Epithelial cell of prostate (primary cell): ENCODE measurements at regions not wholly inside any gene's neighbourhood (a gene's known extent, or its start where the extent isn't known, plus 50 kb on each side); places are given as distances from the start of the nearest gene placed in this dataset.

ENCODE experiments used
- DNase-seq: peaks from one replicate; pipeline ENCODE4 v3.0.0-alpha.2; 2011; ENCODE audit warnings: low read depth, low spot score
- H3K27ac ChIP-seq: fragments of 450-650 bp; 2 replicates; pipeline ENCODE4 v1.5.1; 2017; ENCODE audit warnings: mild to moderate bottlenecking

- no peak overlapping the region for H3K27ac ChIP-seq
- no peak for DNase-seq
Measured at GRCh38 chr10:117698809-117699208, 156.3 kb downstream of the EMX2 start.

GRCh38 chr10:117699436-117700075, 157.0 kb downstream of the EMX2 start:
- DNase-seq: no peak
- no peak overlapping the region for H3K27ac ChIP-seq

GRCh38 chr10:117710181-117710798, 167.7 kb downstream of the EMX2 start:
- DNase-seq: no peak
- H3K27ac ChIP-seq: no peak overlapping the region

- no peak overlapping the region for H3K27ac ChIP-seq
Measured at GRCh38 chr10:117716889-117717288, 174.3 kb downstream of the EMX2 start.

GRCh38 chr10:117718986-117719920, 176.7 kb downstream of the EMX2 start:
- H3K27ac ChIP-seq: no peak overlapping the region
- DNase-seq: no peak

More at GRCh38 chr10:117716889-117717288, 174.3 kb downstream of the EMX2 start:
- DNase-seq: no peak

- DNase-seq: no peak
- H3K27ac ChIP-seq: no peak overlapping the region
Measured at GRCh38 chr10:117720931-117721835, 178.6 kb downstream of the EMX2 start.

- no peak overlapping the region for H3K27ac ChIP-seq
- no peak for DNase-seq
Measured at GRCh38 chr10:117721873-117722272, 179.3 kb downstream of the EMX2 start.

- H3K27ac ChIP-seq: no peak overlapping the region
- DNase-seq: no peak
Measured at GRCh38 chr10:117723343-117723742, 180.8 kb downstream of the EMX2 start.

GRCh38 chr10:117725993-117726392, 183.4 kb downstream of the EMX2 start:
- H3K27ac ChIP-seq: no peak overlapping the region

GRCh38 chr10:117726596-117727295, 184.2 kb downstream of the EMX2 start:
- DNase-seq: no peak
- no peak overlapping the region for H3K27ac ChIP-seq

More at GRCh38 chr10:117725993-117726392, 183.4 kb downstream of the EMX2 start:
- no peak for DNase-seq

- DNase-seq: no peak
- H3K27ac ChIP-seq: no peak overlapping the region
Measured at GRCh38 chr10:117727421-117727820, 184.9 kb downstream of the EMX2 start.

- no peak overlapping the region for H3K27ac ChIP-seq
- DNase-seq: no peak
Measured at GRCh38 chr10:117728087-117728486, 185.5 kb downstream of the EMX2 start.

- H3K27ac ChIP-seq: no peak overlapping the region
- no peak for DNase-seq
Measured at GRCh38 chr10:117729156-117729555, 186.6 kb downstream of the EMX2 start.

- no peak for DNase-seq
- H3K27ac ChIP-seq: no peak overlapping the region
Measured at GRCh38 chr10:117731121-117731791, 188.7 kb downstream of the EMX2 start.

- DNase-seq: no peak
- H3K27ac ChIP-seq: no peak overlapping the region
Measured at GRCh38 chr10:117734731-117735405, 192.3 kb downstream of the EMX2 start.

- H3K27ac ChIP-seq: no peak overlapping the region
- DNase-seq: no peak
Measured at GRCh38 chr10:117736655-117737054, 194.1 kb downstream of the EMX2 start.

- DNase-seq: no peak
- H3K27ac ChIP-seq: no peak overlapping the region
Measured at GRCh38 chr10:117740088-117740487, 197.5 kb downstream of the EMX2 start.

GRCh38 chr10:117740691-117741222, 198.2 kb downstream of the EMX2 start:
- no peak for DNase-seq
- H3K27ac ChIP-seq: no peak overlapping the region
